Activated CD4-positive, alpha-beta T cell treated with anti-CD3 and anti-CD28 coated beads for 4 hours (primary cell): ENCODE measurements at regions not wholly inside any gene's neighbourhood (a gene's known extent, or its start where the extent isn't known, plus 50 kb on each side); places are given as distances from the start of the nearest gene placed in this dataset.
A peak's percentile ranks its signal among the peaks of the same experiment; 100 is the strongest.

Source experiments
- DNase-seq, 2 donors: peaks; one replicate each; pipeline ENCODE4 v3.0.0-alpha.2; 2020

DNA sequence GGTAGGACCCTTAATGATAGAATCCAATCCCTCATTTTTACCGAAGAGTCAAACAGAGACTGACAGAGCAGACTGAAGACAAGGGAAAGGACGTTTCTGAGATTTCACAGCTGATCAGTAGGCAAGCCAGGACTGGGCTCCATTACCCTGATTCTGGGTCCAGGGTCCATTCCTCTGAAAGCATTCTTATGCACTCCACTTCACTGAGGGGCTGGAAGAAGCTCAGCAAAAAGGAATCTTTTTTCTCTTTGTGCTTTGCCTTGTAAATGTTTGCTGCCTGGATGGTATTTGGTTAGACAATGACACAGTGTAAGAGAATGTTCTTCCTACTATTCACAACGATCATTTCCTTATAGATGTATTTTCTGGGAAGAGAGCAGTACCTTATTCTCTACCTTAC is 331.3 kb upstream of the PROX1 start:
- no peak for DNase-seq

DNA sequence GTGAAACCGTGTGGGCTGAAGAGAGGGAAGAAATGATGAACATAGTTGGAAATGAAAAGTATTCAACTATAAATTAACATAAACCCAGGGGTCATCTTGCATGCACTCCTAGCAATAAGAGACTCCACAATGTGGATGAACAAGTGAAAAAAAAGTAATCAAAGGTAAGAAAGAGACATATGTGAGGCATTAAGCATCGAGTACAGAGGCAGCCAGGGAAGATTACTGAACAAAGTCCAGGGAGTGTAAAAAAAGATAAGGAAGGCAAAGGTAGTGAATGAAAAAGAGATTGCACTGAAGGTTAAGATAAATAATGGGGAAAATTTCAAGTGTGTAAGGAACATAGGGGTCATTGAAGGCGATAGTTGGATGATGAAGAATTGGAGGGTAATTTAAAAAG is 330.8 kb upstream of the PROX1 start:
- DNase-seq = no peak

DNA sequence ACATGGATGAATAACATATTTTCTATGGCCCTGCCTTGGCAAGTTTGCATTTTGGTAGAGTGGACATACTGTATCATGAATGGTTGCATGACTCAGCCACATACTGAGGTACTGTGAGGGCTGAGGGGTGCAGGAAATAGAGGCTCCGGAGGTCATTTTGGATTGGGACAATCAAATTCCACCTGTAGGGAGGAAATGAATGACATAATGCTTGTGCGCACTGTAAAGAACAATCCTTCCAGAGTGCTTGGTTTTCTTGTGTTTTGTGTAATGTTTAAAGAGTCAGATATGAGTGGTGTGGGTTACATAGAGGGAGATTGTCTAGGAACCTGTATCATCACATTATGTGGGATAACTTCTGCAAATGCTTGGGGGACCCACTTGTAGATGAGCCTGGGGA is 329.9 kb upstream of the PROX1 start:
- no peak for DNase-seq

DNA sequence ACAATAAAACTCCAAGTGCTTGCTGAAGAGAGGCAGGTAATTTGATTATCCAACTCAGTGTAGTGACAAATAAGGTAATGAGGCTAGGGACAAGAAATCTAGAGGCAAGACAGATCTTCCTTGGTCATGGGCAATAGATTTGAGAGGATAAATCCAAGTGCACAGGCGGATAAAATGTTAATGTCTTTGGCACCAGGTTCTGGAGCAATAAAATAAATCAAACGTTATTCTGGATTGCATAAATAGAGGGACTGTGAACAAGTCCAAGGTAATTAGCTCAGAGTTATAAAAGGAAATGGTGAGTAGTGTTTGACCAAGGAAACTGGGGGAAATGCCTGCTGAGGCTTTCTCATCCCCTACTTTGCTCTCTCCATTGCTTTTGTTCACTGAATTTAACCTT is 329.3 kb upstream of the PROX1 start:
- no peak for DNase-seq

DNA sequence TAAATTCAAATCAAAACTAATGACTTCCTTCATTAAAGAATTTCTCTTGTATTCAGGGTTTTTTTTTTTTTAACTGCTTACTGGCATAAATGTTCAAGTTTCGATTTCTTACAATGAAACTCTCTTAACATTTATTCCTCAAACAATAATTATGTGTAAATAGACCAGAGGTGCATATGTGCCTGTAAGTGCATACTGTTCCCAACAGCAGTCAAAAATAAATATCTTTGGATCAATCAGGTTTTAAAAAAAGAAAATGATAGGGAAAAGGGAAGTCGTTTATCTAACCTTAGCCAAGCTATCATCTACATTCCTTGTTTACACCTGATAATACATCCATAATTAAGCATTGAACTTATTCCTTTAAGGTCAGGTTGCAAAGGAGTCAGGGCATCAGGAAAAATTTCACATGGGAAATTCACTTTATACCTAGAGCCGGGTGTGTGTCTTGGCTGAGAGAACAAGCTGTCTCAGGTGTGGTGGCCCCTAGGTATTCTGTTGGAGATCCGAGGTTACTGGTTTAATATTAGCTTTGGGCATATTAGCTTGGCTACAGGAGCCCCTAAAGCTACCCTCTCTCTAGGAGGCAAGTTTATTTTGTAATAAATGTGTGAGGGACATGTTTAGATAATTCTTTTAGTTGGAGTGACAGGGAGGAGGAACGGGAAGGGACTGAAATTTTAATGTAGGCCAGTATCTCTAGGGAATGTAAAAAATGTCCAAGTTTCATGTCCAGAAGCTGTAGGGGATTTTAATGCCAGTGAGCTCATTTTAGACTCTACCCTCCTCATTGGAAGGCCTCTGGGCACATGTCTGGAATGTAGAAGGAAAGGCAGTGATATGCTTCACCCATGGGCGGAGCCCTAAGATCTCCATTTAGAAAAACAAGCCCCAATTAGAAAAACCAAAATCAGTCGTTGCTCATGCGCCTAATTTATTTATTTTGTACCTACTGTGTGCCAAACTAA is 327.9 kb upstream of the PROX1 start:
- no peak for DNase-seq

DNA sequence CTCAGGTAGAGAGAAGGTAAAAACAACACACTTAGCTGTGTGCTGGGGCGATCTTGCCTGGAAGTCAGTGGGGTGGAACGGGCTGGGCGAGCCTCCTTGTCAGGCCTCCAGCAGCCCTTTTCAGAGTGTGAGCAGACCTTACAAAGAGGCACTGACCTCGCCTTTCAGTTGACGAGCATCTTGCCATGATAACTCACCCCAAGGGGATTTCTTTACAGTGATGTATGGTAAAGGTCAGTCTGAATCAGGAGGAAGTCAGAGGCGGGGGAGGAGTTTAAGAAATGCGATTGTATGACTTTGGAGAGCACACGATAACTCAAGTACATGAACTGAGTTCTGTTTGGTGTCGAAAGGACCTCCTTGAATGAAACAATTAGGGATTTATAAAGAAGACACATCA is 326.5 kb upstream of the PROX1 start:
- no peak for DNase-seq

DNA sequence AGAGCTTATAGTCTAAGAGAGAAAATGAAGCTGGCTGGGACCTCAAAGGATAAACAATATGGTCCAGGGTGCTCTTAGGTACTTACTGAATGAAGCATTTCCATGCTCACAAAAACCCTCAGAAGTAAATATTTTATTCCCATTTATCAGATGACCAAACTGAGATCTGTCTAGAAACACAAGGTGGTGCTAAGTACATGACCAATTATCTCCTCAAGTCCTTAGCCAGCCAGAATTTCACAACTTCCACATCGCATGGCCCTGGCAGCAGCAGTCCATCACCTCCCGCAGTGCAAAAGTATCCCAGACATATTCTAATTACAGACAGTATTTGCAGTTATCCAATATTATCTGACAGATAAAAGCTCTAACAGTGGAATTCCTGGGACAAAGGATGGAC is 321.7 kb upstream of the PROX1 start:
- no peak for DNase-seq

DNA sequence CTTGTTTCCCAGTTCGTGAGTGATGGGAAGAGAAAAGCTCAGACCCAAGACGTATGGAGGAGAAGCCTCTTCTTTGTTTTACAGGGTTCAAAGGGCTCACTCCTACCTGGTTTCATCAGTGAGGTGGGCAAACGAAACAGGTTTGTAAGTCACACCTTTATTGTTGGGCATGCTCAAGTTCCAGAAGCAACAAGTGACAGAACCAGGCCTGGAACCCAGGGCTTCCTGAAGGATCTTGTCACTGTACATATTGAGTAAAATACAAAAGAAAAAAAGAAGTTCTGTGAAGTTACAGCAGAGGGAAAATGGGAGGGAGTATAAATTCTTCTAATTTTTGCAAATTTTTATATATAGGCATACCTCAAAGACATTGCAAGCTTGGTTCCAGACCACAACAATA is 320.9 kb upstream of the PROX1 start:
- no peak for DNase-seq

DNA sequence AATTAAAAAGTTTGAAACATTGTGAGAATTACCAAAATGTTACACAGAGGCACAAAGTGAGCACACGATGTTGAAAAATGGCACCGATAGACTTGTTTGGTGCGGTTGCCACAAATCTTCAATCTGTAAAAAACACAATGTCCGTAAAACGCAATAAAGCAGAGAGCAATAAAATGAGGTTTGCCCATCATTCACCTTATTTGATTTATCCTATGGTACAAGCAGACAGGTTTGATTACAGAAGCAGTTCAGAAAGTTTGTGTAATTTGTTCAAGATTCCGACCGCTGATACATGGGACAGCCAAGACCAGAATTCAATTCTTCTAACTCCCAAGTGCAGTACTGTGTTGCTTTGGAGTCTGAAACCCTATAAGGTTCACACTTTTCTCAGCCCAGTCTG is 318.3 kb upstream of the PROX1 start:
- DNase-seq = no peak

DNA sequence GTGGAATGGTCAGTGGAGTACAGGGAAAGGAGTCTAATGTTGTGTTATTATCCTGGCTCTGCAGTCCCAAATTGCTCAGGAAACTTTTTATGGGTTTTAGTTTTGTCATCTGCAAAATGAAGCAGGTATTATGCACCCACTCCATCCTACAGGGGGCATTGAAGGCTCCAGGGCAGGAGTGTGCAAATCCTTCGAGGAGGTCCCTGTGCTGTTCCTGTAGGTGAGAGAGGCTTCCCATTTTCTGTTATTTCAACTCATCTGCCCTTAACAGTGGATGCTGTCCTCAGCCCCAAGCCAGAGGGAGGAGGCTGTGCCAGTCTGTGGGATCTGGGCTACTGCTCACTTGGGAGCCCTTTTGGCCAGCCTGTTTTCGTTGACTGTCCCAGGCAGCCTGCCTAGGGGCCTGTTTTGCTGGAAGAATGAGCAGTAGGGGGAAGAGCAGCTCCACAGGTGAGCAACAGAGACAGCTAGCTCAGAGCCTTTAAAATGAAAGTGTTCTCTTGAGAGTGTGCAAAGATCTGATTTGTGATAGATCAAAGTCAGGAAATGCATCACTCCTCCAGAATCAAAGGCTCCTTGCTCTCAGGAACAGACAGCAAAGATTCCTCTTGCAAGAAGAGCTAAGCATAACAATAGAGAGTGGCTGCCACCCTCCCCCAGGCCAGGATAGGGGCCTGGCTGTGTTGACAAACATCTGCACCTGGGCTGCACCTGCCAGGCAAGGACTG is 317.6 kb upstream of the PROX1 start:
- peak; percentile 3 to 9 for DNase-seq

DNA sequence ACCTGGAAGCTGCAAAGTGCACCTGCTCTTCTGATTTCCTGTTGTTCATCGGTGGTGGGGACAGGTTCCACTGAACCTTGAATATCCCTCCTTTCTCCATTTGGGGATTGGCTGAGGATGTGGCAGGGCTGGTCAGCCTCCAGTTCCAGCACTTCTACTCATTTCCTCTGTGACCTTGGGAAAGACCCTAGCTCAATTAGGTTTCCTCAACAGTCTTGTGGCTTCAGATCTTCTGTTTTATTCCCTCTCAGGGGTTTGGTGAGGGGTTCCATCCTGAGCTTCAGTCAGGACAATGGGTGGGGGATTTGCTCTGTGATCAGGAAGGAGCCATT is 317.1 kb upstream of the PROX1 start:
- no peak for DNase-seq

DNA sequence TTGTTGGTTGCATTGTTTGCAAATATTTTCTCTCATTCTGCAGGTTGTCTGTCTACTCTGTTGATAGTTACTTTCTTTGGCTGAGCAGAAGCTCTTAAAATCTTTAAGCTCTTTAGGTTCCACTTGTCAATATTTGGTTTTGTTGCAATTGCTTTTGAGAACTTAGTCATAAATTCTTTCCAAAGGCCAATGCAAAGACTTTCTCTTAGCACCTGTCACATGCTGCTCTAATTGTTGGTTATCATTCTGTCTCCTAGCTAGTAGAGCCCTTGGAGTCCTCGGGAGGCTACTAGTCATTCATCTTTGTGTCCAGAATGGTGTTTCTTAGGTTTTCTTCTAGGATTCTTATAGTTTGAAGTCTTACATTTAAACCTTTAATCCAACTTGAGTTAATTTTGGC is 312.7 kb upstream of the PROX1 start:
- DNase-seq = no peak

DNA sequence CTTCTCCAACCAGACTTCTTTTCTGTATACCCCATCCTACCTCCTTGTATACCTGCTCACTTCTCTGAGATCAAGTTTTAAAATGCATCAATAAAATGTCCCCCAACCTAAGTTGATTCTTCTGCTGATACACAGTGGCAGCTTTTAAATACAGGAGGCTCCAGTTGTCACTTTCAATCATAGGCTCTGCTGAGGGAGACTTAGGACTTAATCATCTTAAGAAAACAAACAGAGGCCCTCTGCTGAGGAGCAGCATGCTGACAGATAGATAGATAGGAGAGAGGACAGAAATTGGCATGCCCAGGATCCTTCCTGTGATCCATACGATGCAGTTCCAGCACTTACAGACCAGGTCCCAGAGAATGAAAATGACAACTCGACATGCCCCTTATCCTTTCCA is 311.0 kb upstream of the PROX1 start:
- no peak for DNase-seq

DNA sequence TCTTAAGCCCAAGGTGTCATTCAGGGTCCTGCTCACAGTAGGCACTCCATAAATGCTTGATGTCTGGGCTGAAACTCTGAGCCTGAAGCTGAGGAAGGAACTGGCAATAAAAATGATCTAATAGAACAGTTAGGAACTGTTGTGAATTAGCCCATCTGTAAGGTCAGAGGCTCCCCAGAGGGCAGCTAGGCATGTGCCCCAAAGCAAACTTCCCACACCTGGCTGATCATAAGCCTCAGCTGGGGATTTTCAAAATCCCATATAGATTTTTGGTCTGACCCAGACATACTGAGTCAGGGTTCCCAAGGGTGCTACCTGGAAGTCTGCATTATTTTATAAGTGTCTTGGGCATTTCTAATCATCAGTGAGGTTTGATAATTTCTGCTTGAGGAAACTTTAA is 309.4 kb upstream of the PROX1 start:
- no peak for DNase-seq

DNA sequence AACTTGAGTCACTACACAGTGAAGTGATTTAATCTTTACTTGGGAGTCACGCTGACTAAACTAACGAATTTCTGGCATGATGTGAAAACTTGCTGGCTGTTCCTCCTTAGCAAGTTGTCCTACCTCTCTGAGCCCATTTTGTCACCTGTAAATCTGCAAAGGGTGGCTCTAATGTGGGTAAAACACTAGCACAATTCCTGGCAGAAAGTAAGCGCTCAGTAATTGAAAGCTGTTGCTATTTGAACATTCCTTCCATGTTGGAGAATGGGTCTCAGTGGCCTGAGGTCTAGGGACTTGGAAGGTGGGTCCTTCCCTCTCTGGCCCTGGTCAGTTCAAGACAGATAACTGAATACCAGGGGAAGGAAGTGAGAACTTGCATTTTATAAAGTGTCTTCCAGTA is 309.0 kb upstream of the PROX1 start:
- DNase-seq = no peak

DNA sequence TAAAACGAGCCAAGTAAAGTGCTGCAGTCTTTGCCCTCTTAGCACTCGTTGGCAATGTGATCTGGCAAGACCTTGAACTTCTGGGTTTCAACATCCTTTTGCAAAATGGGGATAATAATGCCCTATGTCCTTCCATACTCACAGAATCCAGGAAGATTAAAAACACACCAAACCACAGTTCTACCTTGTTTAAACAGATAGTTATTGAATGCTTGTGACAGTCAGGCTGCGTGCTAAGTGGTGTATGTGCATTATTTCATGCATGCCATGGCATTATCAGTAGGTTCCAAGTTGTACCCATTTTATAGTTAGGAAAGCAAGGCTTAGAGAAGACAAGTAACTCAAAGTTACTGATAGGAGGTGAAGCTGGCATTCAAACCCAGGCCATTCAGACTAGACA is 308.6 kb upstream of the PROX1 start:
- DNase-seq = no peak

DNA sequence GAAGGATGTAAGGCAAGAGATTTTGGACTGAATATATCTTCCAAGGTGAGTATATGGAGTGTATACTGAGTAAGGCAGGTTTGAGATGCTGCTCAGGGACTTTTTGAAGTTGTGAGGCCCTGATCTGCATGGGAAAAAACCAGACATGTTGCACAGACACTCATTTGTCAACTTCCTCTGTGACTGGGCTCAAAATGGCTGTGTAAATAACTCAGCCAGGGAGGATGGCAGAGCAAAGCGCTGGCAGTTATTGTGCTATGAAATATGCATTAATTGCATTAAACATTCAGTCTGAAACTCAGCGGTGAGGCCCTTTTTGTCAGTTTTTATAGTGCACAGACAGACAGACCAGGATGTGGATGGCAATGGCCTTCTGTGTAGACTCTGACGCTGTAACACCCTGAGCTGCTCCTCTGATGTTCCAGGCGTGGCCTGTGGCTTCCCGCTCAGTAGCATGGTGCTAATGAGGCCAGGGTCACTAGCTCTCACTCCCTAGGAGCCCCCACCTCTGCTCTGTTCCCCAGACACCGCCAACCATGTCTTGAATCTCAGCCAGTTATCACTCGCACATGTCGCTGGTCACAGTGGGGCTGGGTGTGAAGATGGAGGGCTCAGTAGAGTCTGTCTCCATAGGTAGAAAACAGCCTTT is 307.0 kb upstream of the PROX1 start:
- DNase-seq = no peak

DNA sequence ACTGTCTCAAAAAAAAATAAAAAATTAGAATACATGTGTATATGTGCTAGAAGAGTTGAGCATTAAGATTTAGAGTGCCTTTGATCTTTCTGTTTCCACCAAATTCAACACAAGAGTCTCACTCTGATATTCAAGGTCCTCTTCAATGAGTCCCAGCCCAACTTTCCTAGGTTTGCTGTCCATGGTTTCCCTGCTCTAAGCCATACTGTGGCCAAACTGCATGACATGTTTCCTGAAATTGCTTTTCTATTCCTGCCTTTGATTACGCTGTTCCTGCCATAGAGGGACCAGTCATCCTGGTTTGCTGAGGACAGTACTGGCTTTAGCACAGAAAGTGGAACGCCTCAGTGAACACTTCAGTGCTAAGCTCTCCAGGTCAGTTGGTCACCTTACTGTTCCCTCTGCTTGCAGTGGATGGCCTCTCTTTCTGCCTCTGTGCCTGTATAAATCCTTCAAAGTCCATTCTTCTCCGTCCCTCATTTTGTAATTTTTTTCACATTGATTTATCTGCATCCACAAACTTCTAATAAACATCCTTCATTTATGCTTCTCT is 305.9 kb upstream of the PROX1 start:
- DNase-seq = no peak

DNA sequence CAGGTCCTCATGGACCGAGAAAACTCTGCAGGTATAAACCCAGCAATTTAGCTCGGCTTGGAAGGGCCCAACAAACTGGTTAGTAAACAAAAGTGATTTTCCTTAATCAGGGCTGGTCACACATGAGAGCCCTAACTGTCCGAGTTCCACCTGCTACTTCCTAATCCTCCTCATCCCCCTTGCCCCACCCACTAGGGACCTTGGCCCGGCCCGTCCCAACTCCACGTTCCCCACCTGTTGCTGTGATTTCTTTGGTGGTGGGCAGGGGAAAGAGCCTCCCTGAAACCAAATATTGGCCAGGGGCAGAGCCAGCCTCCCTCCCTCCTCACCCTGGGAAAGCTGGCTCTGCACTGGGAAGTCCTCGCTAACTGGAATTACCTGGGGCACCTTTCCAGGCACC is 304.2 kb upstream of the PROX1 start:
- DNase-seq = no peak

DNA sequence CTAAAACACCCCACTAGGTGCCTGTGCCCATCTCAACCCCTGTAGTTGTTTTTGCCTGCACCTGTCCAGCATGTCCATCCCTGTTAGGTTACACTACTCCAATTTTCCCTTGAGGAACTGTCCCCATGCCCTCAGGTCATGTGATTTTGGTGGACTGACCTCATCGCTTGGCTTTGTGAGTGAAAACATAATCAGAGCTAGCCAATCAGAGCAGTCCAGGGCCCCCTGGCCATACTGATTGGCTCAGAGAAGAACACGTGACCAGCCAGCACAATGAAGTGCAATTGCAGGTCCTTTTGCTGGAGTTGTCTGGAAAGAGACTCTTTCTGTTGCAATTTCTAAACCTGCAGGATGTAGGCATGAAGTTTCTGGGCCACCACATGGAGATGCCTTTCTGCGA is 303.3 kb upstream of the PROX1 start:
- DNase-seq = no peak

DNA sequence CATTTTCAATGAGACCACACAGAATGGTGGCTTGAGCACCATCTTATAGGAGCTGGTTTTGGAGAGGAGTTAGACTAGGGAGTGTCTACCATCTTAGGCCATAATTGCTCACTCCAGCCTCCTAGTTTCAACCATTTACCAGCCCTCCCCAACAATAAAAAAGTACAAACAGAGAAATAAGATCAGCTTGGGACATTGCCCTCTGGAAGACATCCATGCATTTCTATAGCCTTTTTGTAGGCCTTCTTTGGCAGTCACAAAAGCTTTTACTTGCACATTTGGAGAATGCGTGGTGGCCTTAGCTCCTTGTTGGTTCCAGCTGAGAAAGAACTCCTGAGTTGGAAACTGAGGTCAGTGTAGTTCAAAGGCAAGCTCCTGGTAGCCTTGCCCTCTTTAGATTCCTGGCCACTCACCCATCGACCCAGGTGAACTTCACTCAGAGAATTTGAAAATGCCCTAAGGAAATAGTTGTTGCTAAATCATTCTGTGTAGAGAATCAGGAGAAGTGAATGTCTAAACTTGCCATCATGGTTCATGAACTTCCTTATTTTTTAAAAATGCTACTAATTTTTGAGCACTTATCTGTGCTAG is 301.7 kb upstream of the PROX1 start:
- no peak for DNase-seq

DNA sequence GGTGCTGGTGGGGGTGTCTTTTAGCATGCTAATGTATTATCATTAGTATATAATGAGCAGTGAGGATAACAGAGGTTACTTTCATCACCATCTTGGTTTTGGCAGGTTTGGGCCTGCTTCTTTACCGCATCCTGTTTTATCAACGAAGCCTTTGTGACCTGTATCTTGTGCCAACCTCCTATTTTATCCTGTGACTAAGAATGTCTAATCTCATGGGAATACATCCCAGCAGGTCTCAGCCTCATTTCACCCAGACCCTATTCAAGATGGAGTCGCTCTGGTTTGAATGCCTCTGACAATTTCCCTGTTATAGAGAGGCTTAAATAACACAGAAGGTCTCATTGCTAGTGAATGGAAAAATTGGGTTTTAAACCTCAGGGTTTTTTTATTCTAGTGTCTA is 300.8 kb upstream of the PROX1 start:
- DNase-seq = no peak

DNA sequence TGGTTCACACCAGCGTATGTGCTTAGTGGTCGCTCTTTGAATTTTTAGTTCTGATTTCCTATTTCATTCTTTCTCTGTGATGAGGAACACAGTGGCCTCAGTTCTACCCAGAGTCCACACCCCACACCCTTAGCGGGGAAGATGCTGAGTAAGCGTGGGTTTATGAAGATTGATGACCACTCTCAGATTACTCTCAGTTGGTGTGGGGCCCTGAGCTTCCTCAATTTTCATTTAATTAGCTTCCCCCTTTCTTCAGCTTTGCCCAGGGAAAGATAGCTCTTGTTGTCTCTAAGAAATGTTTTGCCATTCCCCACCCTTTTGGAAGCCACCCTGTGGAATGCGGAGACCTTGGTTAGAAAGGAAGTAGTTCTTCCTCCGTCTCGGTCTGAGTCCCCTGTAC is 299.9 kb upstream of the PROX1 start:
- no peak for DNase-seq
